Effector memory CD8-positive, alpha-beta T cell (primary cell): ENCODE measurements at regions not wholly inside any gene's neighbourhood (a gene's known extent, or its start where the extent isn't known, plus 50 kb on each side); places are given as distances from the start of the nearest gene placed in this dataset.
A peak's percentile ranks its signal among the peaks of the same experiment; 100 is the strongest.
"Not testable (repeated sequence)": the region's sequence is repeated elsewhere in the genome, so short reads cannot be mapped to it uniquely, and the experiment has no call there.

ENCODE experiments used
- ATAC-seq: fragments of 150-1000 bp; cut with Tn5 transposase; replicated peaks from 2 replicates; pipeline ENCODE4 v1.10.0; 2021; ENCODE audit warnings: mild to moderate bottlenecking, moderate library complexity
- DNase-seq, 3 experiments: peaks; one replicate each; pipeline ENCODE4 v3.0.0; 2021
- H3K27ac Mint-ChIP-seq, 2 donors: one replicate each; pipeline ENCODE4 v1.8.0; 2022; ENCODE audit warnings: mild to moderate bottlenecking in 2 of 2, mixed read lengths in 2 of 2, moderate library complexity in 2 of 2
- H3K27me3 Mint-ChIP-seq, 2 donors: one replicate each; pipeline ENCODE4 v1.8.0; 2022; ENCODE audit warnings: mixed read lengths in 2 of 2
- H3K36me3 Mint-ChIP-seq: one replicate; pipeline ENCODE4 v1.8.0; 2022; ENCODE audit warnings: mild to moderate bottlenecking, moderate library complexity, mixed read lengths; ENCODE audit not compliant: insufficient read depth
- H3K4me1 Mint-ChIP-seq, 2 donors: one replicate each; pipeline ENCODE4 v1.8.0; 2022; ENCODE audit warnings: low read depth in 2 of 2, mixed read lengths in 2 of 2
- H3K4me3 Mint-ChIP-seq, 2 donors: one replicate each; pipeline ENCODE4 v1.8.0; 2022; ENCODE audit warnings: mild to moderate bottlenecking in 2 of 2, mixed read lengths in 2 of 2, moderate library complexity in 2 of 2
- H3K9me3 Mint-ChIP-seq, 2 donors: one replicate each; pipeline ENCODE4 v1.8.0; 2022; ENCODE audit warnings: mixed read lengths in 2 of 2

DNA sequence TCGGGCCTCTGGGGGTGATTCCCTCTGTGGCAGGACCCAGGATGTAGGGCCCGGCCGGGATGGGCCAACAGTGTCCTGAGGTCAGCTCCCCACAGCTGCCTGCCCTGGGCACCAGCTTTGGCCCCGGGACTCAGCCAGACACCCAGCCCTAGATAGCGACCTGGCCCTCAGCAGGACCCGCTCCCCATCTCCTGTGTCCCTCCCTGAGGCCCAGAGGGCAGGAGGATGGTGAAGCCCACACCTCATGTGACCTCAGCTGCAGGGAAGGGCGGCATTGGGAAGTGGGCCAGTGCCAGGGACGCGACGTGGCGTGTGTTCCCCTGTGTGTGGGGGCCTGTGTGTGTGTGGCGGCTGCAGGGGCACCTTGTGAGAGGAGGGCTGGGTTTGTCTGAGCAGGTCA lies 115.6 kb downstream of the TMEM121 start:
- ATAC-seq, H3K36me3 Mint-ChIP-seq, H3K4me3 Mint-ChIP-seq, H3K4me1 Mint-ChIP-seq, H3K9me3 Mint-ChIP-seq, H3K27ac Mint-ChIP-seq, DNase-seq: not testable (repeated sequence)
- H3K27me3 Mint-ChIP-seq = peaks cover 9 to 34% of the 10 kb centered on the region in 2 donors

DNA sequence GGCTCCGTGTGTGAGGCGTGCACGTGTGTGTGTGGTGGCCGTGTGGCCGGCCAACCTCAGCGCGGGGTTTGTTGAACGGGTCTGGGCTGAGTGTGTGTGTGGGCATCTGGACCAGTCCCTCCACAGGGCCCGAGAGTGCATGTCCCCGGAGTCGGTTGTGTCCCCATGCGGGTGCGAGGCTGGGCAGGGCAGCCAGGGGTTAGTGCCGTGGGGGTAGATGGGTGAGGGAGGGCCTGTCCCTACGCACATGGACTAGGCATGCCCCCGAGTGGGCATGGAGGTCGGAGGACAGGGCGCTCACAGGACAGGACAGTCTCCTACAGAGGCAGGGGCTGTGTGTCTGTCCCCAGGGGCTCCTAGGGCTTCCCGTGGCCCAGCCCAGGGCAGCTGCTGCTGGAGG lies 116.1 kb downstream of the TMEM121 start:
- not testable (repeated sequence) for H3K4me3 Mint-ChIP-seq, H3K27ac Mint-ChIP-seq, ATAC-seq, H3K36me3 Mint-ChIP-seq, DNase-seq, H3K4me1 Mint-ChIP-seq, H3K9me3 Mint-ChIP-seq
- H3K27me3 Mint-ChIP-seq = peaks cover 15 to 39% of the 10 kb centered on the region in 2 donors

DNA sequence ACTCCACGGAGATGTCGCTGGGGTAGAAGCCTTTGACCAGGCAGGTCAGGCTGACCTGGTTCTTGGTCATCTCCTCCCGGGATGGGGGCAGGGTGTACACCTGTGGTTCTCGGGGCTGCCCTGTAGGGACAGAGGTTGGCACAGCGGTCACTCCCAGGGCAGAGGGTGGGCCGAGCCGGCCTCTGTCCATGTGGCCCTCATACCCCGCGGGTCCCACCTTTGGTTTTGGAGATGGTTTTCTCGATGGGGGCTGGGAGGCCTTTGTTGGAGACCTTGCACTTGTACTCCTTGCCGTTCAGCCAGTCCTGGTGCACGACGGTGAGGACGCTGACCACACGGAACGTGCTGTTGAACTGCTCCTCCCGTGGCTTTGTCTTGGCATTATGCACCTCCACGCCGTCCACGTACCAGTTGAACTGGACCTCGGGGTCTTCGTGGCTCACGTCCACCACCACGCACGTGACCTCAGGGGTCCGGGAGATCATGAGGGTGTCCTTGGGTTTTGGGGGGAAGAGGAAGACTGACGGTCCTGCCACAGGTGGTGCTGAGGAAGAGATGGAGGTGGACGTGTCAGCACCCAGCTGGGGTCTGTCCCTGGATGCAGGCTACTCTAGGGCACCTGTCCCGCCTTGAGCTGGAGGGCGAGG lies 117.1 kb downstream of the TMEM121 start:
- not testable (repeated sequence) for H3K4me3 Mint-ChIP-seq, H3K27ac Mint-ChIP-seq, ATAC-seq, H3K36me3 Mint-ChIP-seq, DNase-seq, H3K9me3 Mint-ChIP-seq, H3K4me1 Mint-ChIP-seq
- peaks cover 25 to 49% of the 10 kb centered on the region in 2 donors for H3K27me3 Mint-ChIP-seq

DNA sequence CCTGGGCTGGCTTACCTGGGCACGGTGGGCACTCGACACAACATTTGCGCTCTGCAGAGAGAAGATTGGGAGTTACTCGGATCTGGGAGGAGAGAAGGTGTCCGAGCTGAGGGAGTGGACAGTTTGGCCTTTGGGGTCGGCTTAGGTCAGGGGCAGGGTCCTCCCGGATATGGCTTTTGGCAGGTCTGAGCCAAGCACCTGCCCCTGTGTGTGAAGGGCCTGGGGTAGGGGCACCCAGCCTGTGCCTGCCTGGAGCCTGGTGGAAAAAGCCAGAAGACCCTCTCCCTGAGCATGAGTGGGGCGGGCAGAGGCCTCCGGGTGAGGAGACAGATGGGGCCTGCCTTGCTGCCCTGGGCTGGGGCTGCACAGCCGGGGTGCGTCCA lies 117.7 kb downstream of the TMEM121 start:
- not testable (repeated sequence) for ATAC-seq, H3K9me3 Mint-ChIP-seq, DNase-seq, H3K27ac Mint-ChIP-seq, H3K36me3 Mint-ChIP-seq, H3K4me3 Mint-ChIP-seq, H3K4me1 Mint-ChIP-seq
- peaks cover 30 to 54% of the 10 kb centered on the region in 2 donors for H3K27me3 Mint-ChIP-seq

DNA sequence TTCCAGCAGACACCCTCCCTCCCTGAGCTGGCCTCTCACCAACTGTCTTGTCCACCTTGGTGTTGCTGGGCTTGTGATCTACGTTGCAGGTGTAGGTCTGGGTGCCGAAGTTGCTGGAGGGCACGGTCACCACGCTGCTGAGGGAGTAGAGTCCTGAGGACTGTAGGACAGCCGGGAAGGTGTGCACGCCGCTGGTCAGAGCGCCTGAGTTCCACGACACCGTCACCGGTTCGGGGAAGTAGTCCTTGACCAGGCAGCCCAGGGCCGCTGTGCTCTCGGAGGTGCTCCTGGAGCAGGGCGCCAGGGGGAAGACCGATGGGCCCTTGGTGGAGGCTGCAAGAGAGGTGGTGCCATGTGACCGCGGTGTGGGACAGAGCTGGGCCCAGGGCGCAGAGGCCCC lies 118.1 kb downstream of the TMEM121 start:
- ATAC-seq = not testable (repeated sequence)

DNA sequence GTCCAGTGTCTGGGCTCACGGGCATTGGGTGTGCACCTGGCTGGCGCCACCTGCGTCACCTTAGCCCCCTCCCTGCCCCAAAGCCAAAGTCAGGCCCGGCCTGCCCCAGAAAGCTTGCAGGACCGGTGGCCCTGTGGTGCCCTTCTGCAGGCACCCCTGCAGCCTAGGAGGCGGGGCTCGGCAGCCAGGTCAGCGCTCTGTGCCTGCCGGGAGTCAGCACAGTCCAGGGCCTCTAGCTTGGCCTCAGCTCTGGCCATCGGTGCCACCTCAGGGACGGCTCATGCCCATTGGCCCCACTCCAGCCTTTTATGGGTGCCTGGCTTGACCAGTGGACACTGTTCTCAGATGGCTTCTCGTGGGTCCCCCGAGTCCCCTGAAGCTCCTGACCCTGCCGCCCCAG lies 118.5 kb downstream of the TMEM121 start:
- Mint-ChIP-seq H3K27me3 (peaks cover 31 to 54% of the 10 kb centered on the region in 2 donors), H3K4me1 (peaks cover 5 to 12% of the 10 kb centered on the region in 2 donors)
- not testable (repeated sequence) for H3K27ac Mint-ChIP-seq, DNase-seq, ATAC-seq, H3K9me3 Mint-ChIP-seq, H3K4me3 Mint-ChIP-seq, H3K36me3 Mint-ChIP-seq

More for the DNA sequence above, 118.1 kb downstream of the TMEM121 start:
- peaks cover 5 to 11% of the 10 kb centered on the region in 2 donors for H3K4me1 Mint-ChIP-seq
- not testable (repeated sequence) for H3K36me3 Mint-ChIP-seq, H3K9me3 Mint-ChIP-seq, H3K4me3 Mint-ChIP-seq, DNase-seq, H3K27ac Mint-ChIP-seq
- H3K27me3 Mint-ChIP-seq = peaks cover 31 to 54% of the 10 kb centered on the region in 2 donors

DNA sequence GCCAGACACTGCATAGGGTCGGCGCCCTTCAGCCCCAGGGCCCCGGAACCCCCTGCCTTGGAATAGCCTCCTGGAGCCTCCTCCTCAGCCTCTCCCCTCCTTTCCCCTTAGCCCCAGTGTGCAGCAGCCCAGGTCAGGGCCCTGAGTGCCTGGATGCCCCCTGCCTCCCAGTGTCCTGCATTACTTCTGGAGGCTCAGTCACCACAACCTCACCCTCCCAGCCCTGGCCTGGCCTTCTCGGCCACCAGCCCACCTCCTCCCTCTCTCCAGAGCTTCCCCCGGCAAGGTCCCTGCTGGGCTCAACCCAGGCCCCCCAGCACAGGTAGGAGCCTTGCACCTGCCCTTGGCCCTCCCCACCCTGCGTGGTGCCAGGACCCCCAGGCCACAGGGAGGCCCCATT lies 119.0 kb downstream of the TMEM121 start:
- not testable (repeated sequence) for H3K36me3 Mint-ChIP-seq, H3K9me3 Mint-ChIP-seq, DNase-seq, H3K4me3 Mint-ChIP-seq, H3K27ac Mint-ChIP-seq, ATAC-seq
- Mint-ChIP-seq H3K4me1 (peaks cover 5 to 12% of the 10 kb centered on the region in 2 donors), H3K27me3 (peaks cover 31 to 54% of the 10 kb centered on the region in 2 donors)

DNA sequence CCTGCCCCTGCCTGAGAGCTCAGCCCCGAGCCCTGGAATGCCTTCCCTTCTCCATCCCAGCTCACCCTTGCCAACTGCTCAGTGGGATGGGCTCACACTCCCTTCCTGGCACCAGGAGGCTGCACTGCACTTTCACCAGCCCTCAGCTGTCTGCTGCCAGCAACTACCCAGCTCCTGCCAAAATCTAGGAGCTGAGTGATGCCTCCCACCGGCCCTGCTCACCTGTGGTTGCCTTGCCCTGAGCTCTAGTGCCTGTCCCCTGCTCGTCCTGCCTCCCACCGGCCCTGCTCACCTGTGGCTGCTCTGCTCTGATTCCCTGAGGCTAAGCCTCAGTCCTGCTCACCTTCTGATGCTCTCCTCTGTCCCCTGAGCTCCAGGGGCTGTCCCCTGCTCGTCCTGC lies 119.8 kb downstream of the TMEM121 start:
- Mint-ChIP-seq H3K9me3 (no peaks in the 10 kb centered on the region), H3K27me3 (peaks cover 31 to 49% of the 10 kb centered on the region in 2 donors), H3K36me3 (peaks cover 2% of the 10 kb centered on the region), H3K4me3 (no peak overlapping the region), H3K27ac (no peak overlapping the region), H3K4me1 (peaks cover 5 to 12% of the 10 kb centered on the region in 2 donors)
- no peak for DNase-seq
- no peak for ATAC-seq

DNA sequence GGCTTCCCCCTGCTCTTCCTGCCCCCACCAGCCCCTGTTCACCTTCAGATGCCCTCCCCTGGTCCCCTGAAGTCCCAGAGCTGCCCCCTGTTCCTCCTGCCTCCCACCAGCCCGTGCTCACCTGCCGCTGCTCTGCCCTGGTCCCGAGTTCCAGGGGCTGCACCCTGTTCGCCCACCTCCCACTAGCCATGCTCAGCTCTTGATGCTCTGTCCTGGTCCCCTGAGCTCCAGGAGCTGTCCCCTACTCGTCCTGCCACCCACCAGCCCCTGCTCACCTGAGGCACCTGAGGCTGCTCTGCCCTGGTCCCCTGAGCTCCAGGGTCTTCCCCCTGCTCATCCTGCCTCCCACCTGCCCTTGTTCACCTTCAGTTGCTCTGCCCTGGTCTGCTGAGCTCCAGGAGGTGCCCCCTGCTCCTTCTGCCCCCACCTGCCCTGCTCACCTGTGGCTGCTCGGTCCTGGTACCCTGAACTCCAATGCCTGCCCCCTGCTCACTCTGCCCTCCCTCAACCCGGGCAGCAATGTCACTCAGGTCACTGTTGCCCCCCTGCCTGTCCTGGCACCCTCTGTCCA lies 120.4 kb downstream of the TMEM121 start:
- ATAC-seq, H3K27ac Mint-ChIP-seq, DNase-seq, H3K4me3 Mint-ChIP-seq, H3K36me3 Mint-ChIP-seq, H3K9me3 Mint-ChIP-seq: not testable (repeated sequence)
- Mint-ChIP-seq H3K27me3 (peaks cover 31 to 43% of the 10 kb centered on the region in 2 donors), H3K4me1 (peaks cover 5 to 12% of the 10 kb centered on the region in 2 donors)

DNA sequence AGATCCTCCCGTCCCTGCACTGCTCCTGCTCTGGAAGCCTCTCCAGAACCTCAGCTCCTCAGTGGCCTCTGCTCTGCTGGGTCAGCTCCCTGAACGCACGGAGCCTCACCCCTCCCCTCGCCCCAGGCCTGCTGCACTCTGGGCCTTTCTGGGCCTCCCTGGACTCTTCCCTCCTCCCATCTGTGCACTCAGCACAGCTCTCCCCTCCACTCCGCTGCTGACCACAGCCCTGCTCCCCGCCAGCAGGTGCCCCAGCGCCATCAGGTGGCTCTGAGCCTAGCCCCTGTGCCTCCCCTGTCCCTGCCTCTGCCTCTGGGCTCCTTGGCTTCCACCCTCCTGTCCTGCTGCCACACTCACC lies 121.0 kb downstream of the TMEM121 start:
- not testable (repeated sequence) for DNase-seq, H3K27ac Mint-ChIP-seq, H3K9me3 Mint-ChIP-seq, H3K4me3 Mint-ChIP-seq, H3K36me3 Mint-ChIP-seq, ATAC-seq
- Mint-ChIP-seq H3K4me1 (peaks cover 5 to 12% of the 10 kb centered on the region in 2 donors), H3K27me3 (peaks cover 31 to 43% of the 10 kb centered on the region in 2 donors)

DNA sequence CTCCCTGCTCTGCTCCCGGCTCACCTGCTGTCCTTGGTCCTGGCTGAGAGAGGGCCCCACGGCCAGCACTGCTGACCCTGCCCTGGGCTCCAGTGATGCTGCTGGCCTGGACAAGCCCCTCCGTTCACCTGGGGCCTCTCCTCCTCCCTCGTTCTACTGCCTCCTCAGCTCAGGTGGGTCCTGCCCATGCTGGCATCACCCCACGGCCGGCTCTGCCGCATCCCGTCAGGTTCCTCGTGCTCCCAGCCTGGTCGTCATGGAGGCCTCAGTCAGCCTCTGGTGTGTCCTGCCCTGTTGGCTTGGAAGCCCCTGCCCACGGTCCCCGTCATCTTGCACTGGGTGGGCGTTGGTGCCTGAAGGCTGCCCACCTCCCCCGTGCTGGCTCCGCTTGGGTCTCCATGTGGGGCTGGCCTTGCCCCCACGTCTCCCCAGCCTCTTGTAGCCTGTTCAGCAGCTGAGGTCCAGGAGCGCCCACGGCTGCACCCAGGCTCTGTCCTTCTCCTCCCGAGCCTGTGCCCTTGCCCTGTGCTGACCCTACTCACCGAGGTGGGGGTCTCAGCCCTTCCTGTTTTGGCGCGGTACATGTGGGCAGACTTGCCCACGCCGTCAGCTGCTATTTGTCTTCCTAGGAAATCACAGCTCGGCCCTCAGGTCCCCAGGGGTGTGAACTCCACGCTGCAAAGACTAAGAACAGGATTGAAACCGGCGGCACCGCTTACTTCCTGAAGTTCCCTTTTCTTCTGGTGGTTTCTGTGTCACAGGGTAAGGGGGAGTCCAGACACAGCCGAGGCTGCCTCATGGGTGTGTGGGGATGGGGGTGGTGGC lies 121.6 kb downstream of the TMEM121 start:
- Mint-ChIP-seq H3K36me3 (peaks cover 2% of the 10 kb centered on the region), H3K4me1 (peaks cover 5 to 12% of the 10 kb centered on the region in 2 donors), H3K27me3 (peaks cover 31 to 43% of the 10 kb centered on the region in 2 donors), H3K27ac (no peak overlapping the region), H3K9me3 (no peaks in the 10 kb centered on the region), H3K4me3 (peak overlapping the region in 1 of 2 donors; percentile 54)
- no peak for DNase-seq
- ATAC-seq = no peak

DNA sequence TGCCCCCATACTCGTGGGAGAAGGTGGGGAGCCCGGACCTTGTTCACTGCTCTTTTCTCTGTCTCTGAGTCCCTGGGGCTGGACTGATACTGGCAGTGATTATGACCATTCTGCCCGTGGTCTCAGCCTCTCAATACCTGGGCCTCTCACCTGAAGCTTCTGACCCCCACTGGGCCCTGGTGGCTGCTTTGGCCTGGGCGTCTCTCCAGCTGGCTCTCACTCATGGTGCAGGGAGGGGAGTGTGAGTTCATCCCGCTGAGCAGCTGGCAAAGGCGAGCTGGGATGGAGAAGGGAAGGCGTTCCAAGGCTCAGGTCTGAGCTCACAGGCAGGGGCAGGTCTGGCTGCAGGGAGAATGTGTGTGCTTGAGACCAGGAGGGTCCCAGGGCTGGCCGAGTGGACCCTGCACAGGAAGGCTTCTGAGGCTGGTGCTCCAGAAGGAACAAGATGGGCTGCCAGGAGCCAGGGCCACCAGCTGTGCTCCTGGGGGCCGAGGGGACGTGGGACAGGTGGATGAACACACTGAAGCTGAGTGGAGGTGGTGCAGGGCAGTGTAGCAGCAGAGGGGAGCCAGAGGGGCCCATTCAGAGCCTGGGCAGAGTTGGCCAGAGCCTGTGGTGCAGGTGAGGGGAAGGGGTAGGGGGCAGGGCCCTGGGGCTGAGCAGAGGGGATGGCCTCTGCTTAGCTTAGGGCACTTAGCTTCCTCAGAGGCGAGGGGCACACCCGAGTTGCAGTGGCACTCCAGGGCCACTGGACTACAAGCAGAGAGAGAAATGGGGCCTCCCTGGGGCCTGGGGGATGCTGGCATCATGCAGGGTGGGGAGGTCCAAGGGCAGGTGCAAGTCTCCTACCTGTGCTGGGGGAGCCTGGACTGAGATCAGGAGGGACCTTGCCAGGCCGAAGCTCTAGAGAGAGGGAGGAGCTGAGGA lies 122.5 kb downstream of the TMEM121 start:
- Mint-ChIP-seq H3K27me3 (peaks cover 31 to 38% of the 10 kb centered on the region in 2 donors), H3K4me3 (peak overlapping the region in 1 of 2 donors; percentile 54), H3K27ac (peak overlapping the region; percentile 56 to 69), H3K4me1 (peaks cover 5 to 12% of the 10 kb centered on the region in 2 donors)
- not testable (repeated sequence) for H3K36me3 Mint-ChIP-seq, DNase-seq, ATAC-seq, H3K9me3 Mint-ChIP-seq

DNA sequence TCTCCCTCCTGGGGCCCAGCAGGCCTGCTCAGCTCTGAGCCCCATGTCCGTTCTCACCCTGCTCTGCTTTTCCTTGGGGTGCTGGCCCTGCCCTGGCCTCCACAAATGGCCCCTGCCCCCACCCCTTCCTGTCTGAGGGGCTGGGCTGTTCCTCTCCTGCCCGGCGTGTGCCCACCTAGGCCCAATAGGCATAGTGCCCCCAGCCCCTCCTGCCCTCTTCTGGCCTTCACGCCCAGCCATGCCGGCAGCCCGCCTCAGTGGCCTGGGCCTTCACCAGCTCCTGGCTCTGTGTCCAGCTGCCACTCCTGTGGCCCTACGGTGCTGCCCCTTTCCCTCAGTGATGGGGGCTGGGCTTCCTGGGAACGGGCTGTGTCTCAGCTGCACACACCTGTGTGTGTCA lies 125.9 kb downstream of the TMEM121 start:
- H3K27ac Mint-ChIP-seq, H3K4me3 Mint-ChIP-seq, DNase-seq, H3K36me3 Mint-ChIP-seq, H3K9me3 Mint-ChIP-seq, ATAC-seq: not testable (repeated sequence)
- Mint-ChIP-seq H3K27me3 (peaks cover 19 to 23% of the 10 kb centered on the region in 2 donors), H3K4me1 (peaks cover 5 to 12% of the 10 kb centered on the region in 2 donors)
